Activated CD4-positive, alpha-beta T cell treated with anti-CD3 and anti-CD28 coated beads, Interleukin-2, amount 10 ng/mL, durations not matched to agents 24 days and 14 days (primary cell): ENCODE measurements at regions not wholly inside any gene's neighbourhood (a gene's known extent, or its start where the extent isn't known, plus 50 kb on each side); places are given as distances from the start of the nearest gene placed in this dataset.
"Not testable (repeated sequence)": the region's sequence is repeated elsewhere in the genome, so short reads cannot be mapped to it uniquely, and the experiment has no call there.

Experiments used
- DNase-seq: peaks from one replicate; pipeline ENCODE4 v3.0.0; 2022
- H3K27ac Mint-ChIP-seq: one replicate; pipeline ENCODE4 v1.8.0; 2022; ENCODE audit warnings: mild to moderate bottlenecking, mixed read lengths
- H3K27me3 Mint-ChIP-seq: one replicate; pipeline ENCODE4 v1.8.0; 2022; ENCODE audit warnings: mixed read lengths
- H3K36me3 Mint-ChIP-seq: one replicate; pipeline ENCODE4 v1.8.0; 2022; ENCODE audit warnings: low read depth, mild to moderate bottlenecking, mixed read lengths
- H3K4me1 Mint-ChIP-seq: one replicate; pipeline ENCODE4 v1.8.0; 2021; ENCODE audit warnings: mixed read lengths
- H3K4me3 Mint-ChIP-seq: one replicate; pipeline ENCODE4 v1.8.0; 2022; ENCODE audit warnings: mild to moderate bottlenecking, moderate library complexity, mixed read lengths
- H3K9me3 Mint-ChIP-seq: one replicate; pipeline ENCODE4 v1.8.0; 2021; ENCODE audit warnings: mixed read lengths
- intact Hi-C: fragments of 100-400 bp; cut with micrococcal nuclease; formaldehyde crosslinking; loops from one replicate; pipeline ENCODE4 v1.15.1; 2023

GRCh38 chr5:158464383-158464782 is 605.4 kb upstream of the CLINT1 start:
- Mint-ChIP-seq H3K27me3 (no peaks in the 10 kb centered on the region), H3K9me3 (peaks cover 4% of the 10 kb centered on the region), H3K4me3 (no peak overlapping the region), H3K4me1 (peaks cover 2% of the 10 kb centered on the region), H3K36me3 (no peaks in the 10 kb centered on the region), H3K27ac (peak overlapping the region; percentile 10)
- intact Hi-C loops, result no loop called here
- DNase-seq, result no peak

GRCh38 chr5:158463938-158464337 is 605.0 kb upstream of the CLINT1 start:
- peaks cover 2% of the 10 kb centered on the region for H3K4me1 Mint-ChIP-seq
- H3K4me3 Mint-ChIP-seq, result no peak overlapping the region
- H3K27ac Mint-ChIP-seq, result peak overlapping the region; percentile 10
- intact Hi-C loops, result no loop called here
- DNase-seq, result no peak
- no peaks in the 10 kb centered on the region for H3K36me3 Mint-ChIP-seq
- no peaks in the 10 kb centered on the region for H3K27me3 Mint-ChIP-seq
- H3K9me3 Mint-ChIP-seq, result peaks cover 7% of the 10 kb centered on the region

GRCh38 chr5:158463188-158463587 is 604.2 kb upstream of the CLINT1 start:
- Mint-ChIP-seq H3K27me3 (no peaks in the 10 kb centered on the region), H3K27ac (no peak overlapping the region), H3K4me3 (no peak overlapping the region), H3K36me3 (no peaks in the 10 kb centered on the region), H3K9me3 (peaks cover 7% of the 10 kb centered on the region), H3K4me1 (peaks cover 2% of the 10 kb centered on the region)
- intact Hi-C loops, result no loop called here
- DNase-seq, result no peak

DNA sequence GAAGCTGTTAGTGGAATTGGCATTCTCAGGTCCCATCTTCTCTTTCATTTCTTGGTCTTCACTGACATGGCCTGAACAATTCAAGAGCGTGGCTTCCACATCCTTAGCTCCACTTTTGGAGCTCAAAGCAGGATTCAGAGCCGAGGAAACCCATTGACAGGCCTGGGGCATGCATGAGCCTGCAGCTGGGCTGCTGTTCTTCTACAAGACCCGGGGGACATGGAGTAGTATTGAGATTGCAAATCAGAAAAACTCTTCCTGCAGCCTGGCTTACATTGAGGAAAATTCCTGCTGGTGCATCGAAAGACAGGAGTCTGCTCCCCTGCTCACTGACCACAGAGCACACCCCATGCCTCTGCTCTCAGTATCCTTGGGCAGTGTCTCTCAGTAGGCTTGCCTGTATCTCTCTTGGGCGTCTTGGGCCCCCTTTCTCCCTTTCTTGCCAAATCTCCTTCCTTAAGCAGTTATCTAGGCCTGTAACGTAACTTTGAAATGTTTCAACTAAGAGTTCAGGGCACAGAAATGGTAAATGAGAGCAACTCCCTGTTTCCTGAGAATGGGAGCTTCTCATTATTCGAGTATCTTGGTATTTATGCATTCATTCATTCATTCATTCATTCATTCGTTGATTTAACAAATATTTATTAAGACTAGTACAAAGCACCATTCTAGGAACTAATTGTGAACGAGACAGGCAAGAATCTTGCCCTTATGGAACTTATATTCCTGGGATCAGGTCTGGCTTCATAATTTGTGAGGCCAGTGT is 603.6 kb upstream of the CLINT1 start:
- Mint-ChIP-seq H3K27ac (no peak overlapping the region), H3K27me3 (no peaks in the 10 kb centered on the region), H3K4me3 (no peak overlapping the region), H3K36me3 (no peaks in the 10 kb centered on the region), H3K4me1 (peaks cover 2% of the 10 kb centered on the region), H3K9me3 (peaks cover 7% of the 10 kb centered on the region)
- intact Hi-C loops, result no loop called here
- DNase-seq, result no peak

GRCh38 chr5:158461240-158461854 is 602.4 kb upstream of the CLINT1 start:
- Mint-ChIP-seq H3K27me3 (no peaks in the 10 kb centered on the region), H3K9me3 (peaks cover 7% of the 10 kb centered on the region), H3K4me3 (no peak overlapping the region), H3K36me3 (no peaks in the 10 kb centered on the region), H3K27ac (no peak overlapping the region), H3K4me1 (peaks cover 2% of the 10 kb centered on the region)
- no peak for DNase-seq
- intact Hi-C loops, result no loop called here

- Mint-ChIP-seq H3K27ac (no peak overlapping the region), H3K4me3 (no peak overlapping the region)
These were observed 599.1 kb upstream of the CLINT1 start for GRCh38 chr5:158458086-158458485.

GRCh38 chr5:158456756-158457155 is 597.8 kb upstream of the CLINT1 start:
- no peak overlapping the region for H3K27ac Mint-ChIP-seq
- no peak for DNase-seq
- intact Hi-C loops, result no loop called here
- no peak overlapping the region for H3K4me3 Mint-ChIP-seq
- no peaks in the 10 kb centered on the region for H3K27me3 Mint-ChIP-seq
- peaks cover 8% of the 10 kb centered on the region for H3K9me3 Mint-ChIP-seq
- no peaks in the 10 kb centered on the region for H3K36me3 Mint-ChIP-seq
- no peaks in the 10 kb centered on the region for H3K4me1 Mint-ChIP-seq

More at GRCh38 chr5:158458086-158458485, 599.1 kb upstream of the CLINT1 start:
- Mint-ChIP-seq H3K9me3 (peaks cover 8% of the 10 kb centered on the region), H3K27me3 (no peaks in the 10 kb centered on the region), H3K4me1 (no peaks in the 10 kb centered on the region), H3K36me3 (no peaks in the 10 kb centered on the region)
- no peak for DNase-seq
- intact Hi-C loops, result no loop called here

GRCh38 chr5:158456241-158456640 is 597.3 kb upstream of the CLINT1 start:
- no peaks in the 10 kb centered on the region for H3K4me1 Mint-ChIP-seq
- H3K36me3 Mint-ChIP-seq, result no peaks in the 10 kb centered on the region
- no peak overlapping the region for H3K4me3 Mint-ChIP-seq
- peaks cover 8% of the 10 kb centered on the region for H3K9me3 Mint-ChIP-seq
- H3K27ac Mint-ChIP-seq, result no peak overlapping the region
- intact Hi-C loops, result no loop called here
- no peak for DNase-seq
- H3K27me3 Mint-ChIP-seq, result no peaks in the 10 kb centered on the region

DNA sequence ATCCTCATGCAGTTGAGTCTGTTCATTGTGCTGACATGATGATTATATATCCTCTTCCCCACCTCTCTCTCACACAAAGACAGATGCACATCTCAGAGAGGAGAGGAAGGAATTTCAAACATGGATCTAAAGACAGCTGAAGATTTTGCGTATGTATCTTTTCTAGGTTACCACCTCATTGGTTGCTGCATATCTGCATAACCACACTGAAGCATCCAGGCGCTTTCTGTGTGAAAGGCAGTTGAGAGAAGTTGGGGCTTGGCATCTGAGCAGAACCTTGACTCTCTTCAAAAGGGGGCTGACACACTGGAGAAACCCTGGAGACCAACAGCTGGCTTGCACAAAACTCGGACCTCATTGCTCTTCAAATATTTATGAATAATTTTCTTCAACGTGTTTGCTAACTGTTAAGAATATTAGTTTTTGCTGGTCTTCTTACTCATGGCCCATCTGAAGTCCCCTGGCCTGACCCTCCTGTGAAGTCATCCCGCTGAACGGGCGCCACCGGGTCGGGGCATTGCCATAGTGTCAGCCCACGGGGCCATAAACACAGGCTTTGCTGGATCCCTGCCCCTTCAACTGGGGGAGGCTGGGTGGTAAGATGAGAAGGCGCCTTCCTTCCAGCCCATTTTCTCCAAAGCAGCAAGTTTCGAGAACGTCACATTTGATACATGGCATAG is 593.2 kb upstream of the CLINT1 start:
- H3K4me1 Mint-ChIP-seq, result no peaks in the 10 kb centered on the region
- DNase-seq, result no peak
- no peak overlapping the region for H3K4me3 Mint-ChIP-seq
- no peak overlapping the region for H3K27ac Mint-ChIP-seq
- H3K9me3 Mint-ChIP-seq, result peaks cover 8% of the 10 kb centered on the region
- intact Hi-C loops, result no loop called here
- no peaks in the 10 kb centered on the region for H3K27me3 Mint-ChIP-seq
- no peaks in the 10 kb centered on the region for H3K36me3 Mint-ChIP-seq

- H3K4me3 Mint-ChIP-seq, result no peak overlapping the region
- peaks cover 8% of the 10 kb centered on the region for H3K9me3 Mint-ChIP-seq
- no peak overlapping the region for H3K27ac Mint-ChIP-seq
- no peaks in the 10 kb centered on the region for H3K27me3 Mint-ChIP-seq
- no peaks in the 10 kb centered on the region for H3K4me1 Mint-ChIP-seq
- intact Hi-C loops, result no loop called here
- H3K36me3 Mint-ChIP-seq, result no peaks in the 10 kb centered on the region
- no peak for DNase-seq
These were observed 592.5 kb upstream of the CLINT1 start for GRCh38 chr5:158451203-158451992.

DNA sequence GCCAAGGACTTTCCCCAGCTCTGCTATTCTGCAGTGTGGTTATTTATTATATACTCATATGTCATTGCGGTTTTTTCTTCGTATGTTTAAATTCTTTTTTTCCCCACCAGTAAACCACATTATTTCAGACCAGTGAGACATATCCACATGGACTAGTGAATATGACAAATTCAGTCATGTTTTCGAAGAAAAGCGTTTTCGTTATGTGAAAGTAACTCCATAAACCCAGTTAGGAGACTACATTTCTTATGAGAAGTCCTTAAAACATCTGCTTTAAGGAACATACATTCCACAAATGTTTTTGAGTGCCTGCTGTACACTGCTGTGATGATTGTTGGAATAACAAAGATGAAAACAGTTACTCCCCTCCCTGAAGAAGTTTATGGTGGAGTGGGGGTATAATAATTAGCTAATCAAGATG is 591.8 kb upstream of the CLINT1 start:
- H3K4me1 Mint-ChIP-seq, result no peaks in the 10 kb centered on the region
- no peak overlapping the region for H3K27ac Mint-ChIP-seq
- no peak for DNase-seq
- no peaks in the 10 kb centered on the region for H3K27me3 Mint-ChIP-seq
- peaks cover 2% of the 10 kb centered on the region for H3K36me3 Mint-ChIP-seq
- peaks cover 11% of the 10 kb centered on the region for H3K9me3 Mint-ChIP-seq
- no peak overlapping the region for H3K4me3 Mint-ChIP-seq
- intact Hi-C loops, result no loop called here

DNA sequence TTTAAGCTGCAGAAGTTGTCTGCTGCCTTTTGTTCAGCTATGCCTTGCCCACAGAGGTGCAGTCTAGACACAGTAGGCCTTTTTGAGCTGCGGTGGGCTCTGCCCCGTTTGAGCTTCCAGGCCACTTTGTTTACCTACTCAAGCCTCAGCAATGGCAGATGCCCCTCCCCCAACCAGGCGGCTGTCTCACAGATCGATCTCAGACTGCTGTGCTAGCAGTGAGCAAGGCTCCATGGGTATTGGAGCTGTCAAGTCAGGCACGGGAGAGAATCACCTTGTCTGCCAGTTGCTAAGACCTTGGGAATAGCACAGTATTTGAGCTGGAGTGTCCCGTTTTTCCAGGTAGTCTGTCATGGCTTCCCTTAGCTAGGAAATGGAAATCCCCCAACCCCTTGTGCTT is 587.8 kb upstream of the CLINT1 start:
- not testable (repeated sequence) for H3K36me3 Mint-ChIP-seq

DNA sequence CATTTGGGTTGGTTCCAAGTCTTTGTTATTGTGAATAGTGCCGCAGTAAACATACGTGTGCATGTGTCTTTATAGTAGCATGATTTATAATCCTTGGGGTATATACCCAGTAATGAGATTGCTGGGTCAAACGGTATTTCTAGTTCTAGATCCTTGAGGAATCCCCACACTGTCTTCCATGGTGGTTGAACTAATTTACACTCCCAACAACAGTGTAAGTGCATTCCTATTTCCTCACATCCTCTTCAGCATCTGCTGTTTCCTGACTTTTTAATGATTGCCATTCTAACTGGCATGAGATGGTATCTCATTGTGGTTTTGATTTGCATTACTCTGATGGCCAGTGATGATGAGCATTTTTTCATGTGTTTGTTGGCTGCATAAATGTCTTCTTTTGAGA is 580.3 kb upstream of the CLINT1 start:
- H3K27ac Mint-ChIP-seq, H3K27me3 Mint-ChIP-seq: not testable (repeated sequence)
- intact Hi-C loops, result loop anchor here (10.0 kb wide), 2 partner anchors 766 to 1334 kb away; partner anchors contain the start of genes HAVCR2 and RNF145

More for the DNA sequence above, 587.8 kb upstream of the CLINT1 start:
- H3K4me3 Mint-ChIP-seq, intact Hi-C loops, H3K27me3 Mint-ChIP-seq, DNase-seq, H3K27ac Mint-ChIP-seq, H3K4me1 Mint-ChIP-seq: not testable (repeated sequence)
- peaks cover 17% of the 10 kb centered on the region for H3K9me3 Mint-ChIP-seq

More for the DNA sequence above, 580.3 kb upstream of the CLINT1 start:
- H3K36me3 Mint-ChIP-seq, H3K4me3 Mint-ChIP-seq, DNase-seq: not testable (repeated sequence)
- H3K9me3 Mint-ChIP-seq, result peaks cover 34% of the 10 kb centered on the region
- H3K4me1 Mint-ChIP-seq, result peaks cover 24% of the 10 kb centered on the region
